Common myeloid progenitor, CD34-positive (primary cell): ENCODE measurements at regions not wholly inside any gene's neighbourhood (a gene's known extent, or its start where the extent isn't known, plus 50 kb on each side); places are given as distances from the start of the nearest gene placed in this dataset.

Experiments used
- CTCF ChIA-PET: fragments of 350-600 bp; sonication (Branson Sonifier 250); formaldehyde crosslinking; loops from one replicate; lab custom pipeline; 2021; ENCODE audit warnings: antibody characterized with exemption; lab: Charles Lee
- POLR2A ChIA-PET: fragments of 350-600 bp; sonication (Branson Sonifier 250); formaldehyde crosslinking; loops from one replicate; lab custom pipeline; 2021; ENCODE audit warnings: antibody characterized with exemption; lab: Charles Lee
- DNase-seq, 3 donors: peaks; one replicate each; pipeline versions ENCODE4 v3.0.0 to v3.0.0-alpha.2; 2013
- H3K27ac ChIP-seq, 2 experiments: 1 replicate in 1 of 2; 2 replicates in 1 of 2; pipeline ENCODE4 v1.7.0; 2013; ENCODE audit warnings: inconsistent platforms in 2 of 2, low read length in 2 of 2, mild to moderate bottlenecking in 2 of 2, low read depth in 1 of 2, moderate library complexity in 1 of 2; ENCODE audit not compliant: severe bottlenecking in 2 of 2, insufficient read depth in 1 of 2, poor library complexity in 1 of 2
- H3K27me3 ChIP-seq, 5 experiments: replicated peaks in 2 of 5; 1 replicate in 3 of 5; 2 replicates in 2 of 5; pipeline versions ENCODE4 v1.6.1 to v1.7.0; 2013; ENCODE audit warnings: low read length in 4 of 5, mild to moderate bottlenecking in 2 of 5, moderate library complexity in 2 of 5, inconsistent platforms in 1 of 5; ENCODE audit not compliant: insufficient read depth in 5 of 5, control insufficient read depth in 4 of 5
- H3K36me3 ChIP-seq, 4 experiments: 1 replicate in 2 of 4; 2 replicates in 2 of 4; pipeline versions ENCODE4 v1.6.1 to v1.7.0; 2013; ENCODE audit warnings: low read length in 3 of 4, control low read depth in 1 of 4, mild to moderate bottlenecking in 1 of 4; ENCODE audit not compliant: control insufficient read depth in 4 of 4, insufficient read depth in 4 of 4
- H3K4me1 ChIP-seq, 4 experiments: 1 replicate in 3 of 4; 2 replicates in 1 of 4; pipeline versions ENCODE4 v1.6.1 to v1.7.1; 2013; ENCODE audit warnings: low read length in 3 of 4, mild to moderate bottlenecking in 3 of 4, control low read depth in 1 of 4, inconsistent platforms in 1 of 4, moderate library complexity in 1 of 4; ENCODE audit not compliant: control insufficient read depth in 4 of 4, insufficient read depth in 4 of 4; ENCODE audit errors: control extremely low read depth in 1 of 4
- H3K4me3 ChIP-seq, 7 experiments: 1 replicate in 4 of 7; 2 replicates in 3 of 7; pipeline versions ENCODE4 v1.5.1 to v1.7.0; 2013; ENCODE audit warnings: mild to moderate bottlenecking in 7 of 7, low read length in 6 of 7, moderate library complexity in 6 of 7, inconsistent platforms in 2 of 7, low read depth in 2 of 7, control low read depth in 1 of 7; ENCODE audit not compliant: insufficient read depth in 4 of 7, control insufficient read depth in 1 of 7; ENCODE audit errors: extremely low read depth in 1 of 7
- H3K9me3 ChIP-seq, 5 experiments: 1 replicate in 4 of 5; 2 replicates in 1 of 5; pipeline versions ENCODE4 v1.6.1 to v1.7.1; 2013; ENCODE audit warnings: low read length in 4 of 5, mild to moderate bottlenecking in 2 of 5, inconsistent platforms in 1 of 5, low read depth in 1 of 5, moderate library complexity in 1 of 5; ENCODE audit not compliant: control insufficient read depth in 4 of 5, insufficient read depth in 2 of 5; ENCODE audit errors: control extremely low read depth in 1 of 5
- whole genome bisulfite sequencing: methylation state at CpG from one replicate; pipeline ENCODE4 v1.1.5; 2013; ENCODE audit not compliant: insufficient coverage; 5-methylcytosine and 5-hydroxymethylcytosine counted together

- ChIA-PET CTCF (no interaction called here), POLR2A (no interaction called here)
- Histone ChIP-seq H3K27ac (no peak overlapping the region), H3K4me3 (no peak overlapping the region), H3K9me3 (no peaks in the 10 kb centered on the region), H3K4me1 (peaks cover 0 to 5% (median 0%) of the 10 kb centered on the region in 4 experiments), H3K36me3 (no peaks in the 10 kb centered on the region), H3K27me3 (no peaks in the 10 kb centered on the region)
- WGBS, result 94% methylated on average over 5 of the region's 5 CpGs
- no peak for DNase-seq
Observed at GRCh38 chr15:25965326-25965725, 102.2 kb upstream of the ATP10A start.

- H3K36me3 ChIP-seq, result no peaks in the 10 kb centered on the region
- no peaks in the 10 kb centered on the region for H3K4me1 ChIP-seq
- H3K27me3 ChIP-seq, result peaks cover 0 to 4% (median 0%) of the 10 kb centered on the region in 5 experiments
- H3K9me3 ChIP-seq, result no peaks in the 10 kb centered on the region
- H3K27ac ChIP-seq, result no peak overlapping the region
- WGBS, result 89% methylated on average over 3 of the region's 5 CpGs
- H3K4me3 ChIP-seq, result no peak overlapping the region
- CTCF ChIA-PET, result no interaction called here
- DNase-seq, result no peak
- POLR2A ChIA-PET, result no interaction called here
Observed at GRCh38 chr15:25960273-25960672, 97.1 kb upstream of the ATP10A start.

- Histone ChIP-seq H3K36me3 (no peaks in the 10 kb centered on the region), H3K27me3 (peaks cover 0 to 4% (median 0%) of the 10 kb centered on the region in 5 experiments), H3K27ac (no peak overlapping the region), H3K4me1 (no peaks in the 10 kb centered on the region), H3K4me3 (no peak overlapping the region), H3K9me3 (no peaks in the 10 kb centered on the region)
- ChIA-PET POLR2A (no interaction called here), CTCF (interaction anchor here (1.1 kb wide), 1 partner anchor 9 kb away, joined by 3 read pairs; no protein-coding TSS in a partner anchor)
- WGBS, result 100% methylated on average over 1 of the region's 1 CpG
- DNase-seq, result no peak
Observed at GRCh38 chr15:25959100-25959499, 96.0 kb upstream of the ATP10A start.

- DNase-seq, result no peak
- Histone ChIP-seq H3K9me3 (peaks cover 0 to 5% (median 0%) of the 10 kb centered on the region in 5 experiments), H3K4me1 (no peaks in the 10 kb centered on the region), H3K4me3 (no peak overlapping the region), H3K27me3 (peaks cover 0 to 4% (median 0%) of the 10 kb centered on the region in 5 experiments), H3K36me3 (no peaks in the 10 kb centered on the region), H3K27ac (no peak overlapping the region)
- 100% methylated on average over 1 of the region's 2 CpGs for WGBS
- ChIA-PET CTCF (no interaction called here), POLR2A (no interaction called here)
Observed at GRCh38 chr15:25955628-25956027, 92.5 kb upstream of the ATP10A start.

GRCh38 chr15:25954398-25954797, 91.3 kb upstream of the ATP10A start:
- WGBS, result 85% methylated on average over 1 of the region's 4 CpGs
- POLR2A ChIA-PET, result no interaction called here
- no peak overlapping the region for H3K4me3 ChIP-seq
- H3K27ac ChIP-seq, result no peak overlapping the region
- CTCF ChIA-PET, result no interaction called here
- H3K4me1 ChIP-seq, result no peaks in the 10 kb centered on the region
- H3K27me3 ChIP-seq, result no peaks in the 10 kb centered on the region
- peaks cover 0 to 5% (median 0%) of the 10 kb centered on the region in 5 experiments for H3K9me3 ChIP-seq
- DNase-seq, result no peak
- H3K36me3 ChIP-seq, result no peaks in the 10 kb centered on the region

GRCh38 chr15:25950014-25950413, 86.9 kb upstream of the ATP10A start:
- H3K4me3 ChIP-seq, result no peak overlapping the region
- POLR2A ChIA-PET, result no interaction called here

GRCh38 chr15:25947323-25948314, 84.5 kb upstream of the ATP10A start:
- no peaks in the 10 kb centered on the region for H3K36me3 ChIP-seq
- no peaks in the 10 kb centered on the region for H3K9me3 ChIP-seq
- H3K27me3 ChIP-seq, result no peaks in the 10 kb centered on the region
- CTCF ChIA-PET, result interaction anchor here (0.8 to 1.0 kb wide), 2 partner anchors 308 to 316 kb away, joined by 3 read pairs; no protein-coding TSS in a partner anchor
- no peak overlapping the region for H3K27ac ChIP-seq
- peaks cover 0 to 8% (median 0%) of the 10 kb centered on the region in 4 experiments for H3K4me1 ChIP-seq
- POLR2A ChIA-PET, result no interaction called here
- H3K4me3 ChIP-seq, result no peak overlapping the region
- peak in 2 of 3 donors; percentile 2 to 8 for DNase-seq
- 16% methylated on average over 3 of the region's 5 CpGs for WGBS

More at GRCh38 chr15:25950014-25950413, 86.9 kb upstream of the ATP10A start:
- 100% methylated on average over 2 of the region's 2 CpGs for WGBS
- Histone ChIP-seq H3K27me3 (no peaks in the 10 kb centered on the region), H3K9me3 (peaks cover 0 to 5% (median 0%) of the 10 kb centered on the region in 5 experiments), H3K36me3 (no peaks in the 10 kb centered on the region), H3K4me1 (peaks cover 0 to 8% (median 0%) of the 10 kb centered on the region in 4 experiments), H3K27ac (no peak overlapping the region)
- no peak for DNase-seq
- CTCF ChIA-PET, result no interaction called here
